HG03432 (cell line): ENCODE measurements at regions not wholly inside any gene's neighbourhood (a gene's known extent, or its start where the extent isn't known, plus 50 kb on each side); places are given as distances from the start of the nearest gene placed in this dataset.
A peak's percentile ranks its signal among the peaks of the same experiment; 100 is the strongest.

Experiments
- ATAC-seq: cut with Tn5 transposase; IDR thresholded peaks from one replicate; pipeline ENCODE4 v1.9.1; 2021; ENCODE audit warnings: mild to moderate bottlenecking, moderate library complexity; ENCODE audit not compliant: unreplicated experiment

- ATAC-seq: no peak
Observed at GRCh38 chrX:40485973-40486372, 94.8 kb upstream of the ATP6AP2 start.

- ATAC-seq: no peak
Observed at GRCh38 chrX:40485102-40485826, 95.5 kb upstream of the ATP6AP2 start.

- ATAC-seq: no peak
Observed at GRCh38 chrX:40484408-40485091, 96.2 kb upstream of the ATP6AP2 start.

- no peak for ATAC-seq
Observed at GRCh38 chrX:40483502-40483901, 97.3 kb upstream of the ATP6AP2 start.

GRCh38 chrX:40479777-40480318 is 100.9 kb upstream of the ATP6AP2 start:
- no peak for ATAC-seq

- no peak for ATAC-seq
Observed at GRCh38 chrX:40478474-40479065, 102.2 kb upstream of the ATP6AP2 start.

GRCh38 chrX:40476958-40477357 is 103.8 kb upstream of the ATP6AP2 start:
- no peak for ATAC-seq

- ATAC-seq: no peak
Observed at GRCh38 chrX:40474645-40475044, 106.1 kb upstream of the ATP6AP2 start.

- ATAC-seq: no peak
Observed at GRCh38 chrX:40474205-40474626, 106.6 kb upstream of the ATP6AP2 start.

GRCh38 chrX:40473460-40474204 is 107.1 kb upstream of the ATP6AP2 start:
- ATAC-seq: no peak

GRCh38 chrX:40471965-40472648 is 108.7 kb upstream of the ATP6AP2 start:
- peak; percentile 56 for ATAC-seq

GRCh38 chrX:40470830-40471429 is 109.8 kb upstream of the ATP6AP2 start:
- no peak for ATAC-seq

- ATAC-seq: no peak
Observed at GRCh38 chrX:40469316-40469715, 111.5 kb upstream of the ATP6AP2 start.

GRCh38 chrX:40468033-40468846 is 112.5 kb upstream of the ATP6AP2 start:
- ATAC-seq: peak; percentile 80

- ATAC-seq: no peak
Observed at GRCh38 chrX:40467454-40467853, 113.3 kb upstream of the ATP6AP2 start.

- ATAC-seq: no peak
Observed at GRCh38 chrX:40465735-40466551, 114.8 kb upstream of the ATP6AP2 start.

- ATAC-seq: no peak
Observed at GRCh38 chrX:40462795-40463194, 118.0 kb upstream of the ATP6AP2 start.

- ATAC-seq: no peak
Observed at GRCh38 chrX:40460926-40461325, 119.8 kb upstream of the ATP6AP2 start.
